GM03348 (cell line): ENCODE measurements at regions not wholly inside any gene's neighbourhood (a gene's known extent, or its start where the extent isn't known, plus 50 kb on each side); places are given as distances from the start of the nearest gene placed in this dataset.

Source experiments
- DNase-seq: peaks from one replicate; pipeline ENCODE4 v3.0.0; 2012; ENCODE audit warnings: low spot score

- DNase-seq: no peak
Measured at GRCh38 chr4:104677116-104677515, 182.4 kb upstream of the CXXC4 start.

GRCh38 chr4:104682311-104682710 lies 187.6 kb upstream of the CXXC4 start:
- no peak for DNase-seq

- DNase-seq: no peak
Measured at GRCh38 chr4:104693601-104694201, 199.0 kb upstream of the CXXC4 start.

GRCh38 chr4:104716584-104716983 lies 221.9 kb upstream of the CXXC4 start:
- DNase-seq: no peak

- DNase-seq: no peak
Measured at GRCh38 chr4:104719539-104720230, 225.0 kb upstream of the CXXC4 start.

GRCh38 chr4:104722467-104722866 lies 227.8 kb upstream of the CXXC4 start:
- DNase-seq: no peak

- DNase-seq: no peak
Measured at GRCh38 chr4:104726002-104726401, 231.3 kb upstream of the CXXC4 start.

GRCh38 chr4:104727643-104728042 lies 232.9 kb upstream of the CXXC4 start:
- DNase-seq: no peak

- no peak for DNase-seq
Measured at GRCh38 chr4:104728380-104729122, 233.9 kb upstream of the CXXC4 start.

GRCh38 chr4:104732766-104733165 lies 238.1 kb upstream of the CXXC4 start:
- DNase-seq: no peak

- no peak for DNase-seq
Measured at GRCh38 chr4:104735174-104735573, 240.5 kb upstream of the CXXC4 start.

GRCh38 chr4:104740161-104740560 lies 245.5 kb upstream of the CXXC4 start:
- DNase-seq: no peak

GRCh38 chr4:104743215-104743653 lies 248.5 kb upstream of the CXXC4 start:
- DNase-seq: no peak

GRCh38 chr4:104747635-104748034 lies 252.9 kb upstream of the CXXC4 start:
- DNase-seq: no peak

- DNase-seq: no peak
Measured at GRCh38 chr4:104749062-104749461, 254.4 kb upstream of the CXXC4 start.

GRCh38 chr4:104750008-104750407 lies 255.3 kb upstream of the CXXC4 start:
- DNase-seq: no peak

- DNase-seq: no peak
Measured at GRCh38 chr4:104751468-104751867, 256.8 kb upstream of the CXXC4 start.

- no peak for DNase-seq
Measured at GRCh38 chr4:104752337-104752736, 257.6 kb upstream of the CXXC4 start.

GRCh38 chr4:104756837-104757236 lies 262.1 kb upstream of the CXXC4 start:
- DNase-seq: no peak

- no peak for DNase-seq
Measured at GRCh38 chr4:104758574-104758973, 263.9 kb upstream of the CXXC4 start.

- no peak for DNase-seq
Measured at GRCh38 chr4:104763554-104764222, 269.0 kb upstream of the CXXC4 start.

GRCh38 chr4:104766676-104767075 lies 272.0 kb upstream of the CXXC4 start:
- no peak for DNase-seq

- no peak for DNase-seq
Measured at GRCh38 chr4:104772849-104773248, 278.2 kb upstream of the CXXC4 start.
